HUES48 (cell line): ENCODE measurements at regions not wholly inside any gene's neighbourhood (a gene's known extent, or its start where the extent isn't known, plus 50 kb on each side); places are given as distances from the start of the nearest gene placed in this dataset.
A peak's percentile ranks its signal among the peaks of the same experiment; 100 is the strongest.

Experiments used
- H3K27ac ChIP-seq: one replicate; pipeline ENCODE4 v1.7.0; 2013; ENCODE audit warnings: low read depth, low read length, inconsistent platforms
- H3K27me3 ChIP-seq: 2 replicates; pipeline ENCODE4 v1.6.1; 2013; ENCODE audit warnings: mild to moderate bottlenecking, low read length; ENCODE audit not compliant: control insufficient read depth, insufficient read depth
- H3K36me3 ChIP-seq: 2 replicates; pipeline ENCODE4 v1.6.1; 2013; ENCODE audit warnings: low read length; ENCODE audit not compliant: control insufficient read depth, insufficient read depth
- H3K4me1 ChIP-seq: 2 replicates; pipeline ENCODE4 v1.6.1; 2013; ENCODE audit warnings: mild to moderate bottlenecking, low read length; ENCODE audit not compliant: control insufficient read depth, insufficient read depth
- H3K4me3 ChIP-seq: 2 replicates; pipeline ENCODE4 v1.5.1; 2013; ENCODE audit warnings: mild to moderate bottlenecking, low read depth, low read length
- H3K9ac ChIP-seq: 2 replicates; pipeline ENCODE4 v1.6.1; 2013; ENCODE audit warnings: mild to moderate bottlenecking, low read depth, low read length, moderate library complexity
- H3K9me3 ChIP-seq: 2 replicates; pipeline ENCODE4 v1.6.1; 2013; ENCODE audit warnings: low read length; ENCODE audit not compliant: control insufficient read depth, insufficient read depth

DNA sequence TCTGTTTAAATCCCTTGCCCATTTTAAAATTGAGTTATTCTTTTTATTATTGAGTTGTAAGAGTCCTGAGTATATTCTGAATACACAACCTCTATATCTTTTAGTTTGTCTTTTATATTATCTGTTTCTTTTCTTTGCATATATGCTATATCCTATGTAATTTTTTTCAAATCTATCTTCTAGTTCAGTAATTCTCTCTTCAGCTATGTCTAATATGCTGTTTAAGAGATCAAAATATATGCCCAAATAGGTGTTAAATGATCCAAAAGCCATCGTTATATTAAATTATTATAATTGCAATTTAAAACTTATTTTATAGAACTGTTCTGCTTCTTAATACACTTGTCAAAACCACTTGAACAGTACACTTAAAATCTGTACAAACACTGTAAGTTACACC, 107.4 kb upstream of the TSPAN5 start:
- Histone ChIP-seq H3K4me1 (no peaks in the 10 kb centered on the region), H3K9ac (no peak overlapping the region), H3K36me3 (no peaks in the 10 kb centered on the region), H3K27ac (no peak overlapping the region), H3K27me3 (no peaks in the 10 kb centered on the region), H3K4me3 (no peak overlapping the region), H3K9me3 (peaks cover 11% of the 10 kb centered on the region)

GRCh38 chr4:98758182-98758581, 99.8 kb upstream of the TSPAN5 start:
- Histone ChIP-seq H3K4me3 (no peak overlapping the region), H3K4me1 (no peaks in the 10 kb centered on the region), H3K36me3 (no peaks in the 10 kb centered on the region), H3K9ac (no peak overlapping the region), H3K27me3 (no peaks in the 10 kb centered on the region), H3K9me3 (no peaks in the 10 kb centered on the region), H3K27ac (no peak overlapping the region)

DNA sequence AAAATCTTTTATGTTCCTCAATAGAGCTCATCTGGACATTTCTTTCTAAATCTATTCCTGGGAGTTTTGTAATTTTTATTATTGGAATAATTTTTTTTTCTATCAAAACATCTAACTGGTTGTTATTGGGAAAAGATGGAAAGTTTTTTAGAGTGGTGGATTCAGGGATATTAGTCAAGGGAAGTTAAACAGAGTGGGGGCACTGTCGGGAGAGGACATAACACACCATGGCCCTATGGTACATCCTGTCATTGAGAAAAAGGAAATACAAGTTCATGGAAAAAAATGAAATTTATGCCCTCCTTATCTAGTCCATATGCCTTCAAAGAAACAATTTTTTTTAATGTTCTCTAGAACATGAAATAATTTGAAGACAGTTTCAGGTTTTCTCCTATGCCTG, 96.3 kb upstream of the TSPAN5 start:
- H3K27me3 ChIP-seq: no peaks in the 10 kb centered on the region
- H3K9ac ChIP-seq: no peak overlapping the region
- H3K4me1 ChIP-seq: no peaks in the 10 kb centered on the region
- H3K27ac ChIP-seq: no peak overlapping the region
- no peaks in the 10 kb centered on the region for H3K9me3 ChIP-seq
- no peaks in the 10 kb centered on the region for H3K36me3 ChIP-seq
- H3K4me3 ChIP-seq: no peak overlapping the region

DNA sequence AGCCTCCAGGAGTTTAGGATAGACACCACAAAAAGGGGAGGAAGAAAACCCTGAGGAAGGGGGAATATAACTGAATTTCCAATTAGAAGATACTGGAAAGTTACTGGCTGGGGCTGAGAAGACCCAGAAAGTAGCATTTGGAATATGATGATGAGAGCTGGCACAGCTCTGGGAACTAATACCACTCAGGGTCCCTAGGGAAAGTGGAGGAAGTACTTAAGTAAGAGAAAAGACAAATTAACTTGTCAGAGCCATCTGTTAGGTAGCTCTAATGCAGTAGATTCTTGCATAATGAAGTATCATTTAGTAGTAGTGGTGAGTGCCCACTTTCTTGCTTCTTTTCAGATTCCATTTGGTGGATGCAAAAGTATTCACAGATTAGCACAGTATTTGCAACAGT, 90.8 kb upstream of the TSPAN5 start:
- Histone ChIP-seq H3K36me3 (no peaks in the 10 kb centered on the region), H3K9ac (no peak overlapping the region), H3K4me3 (no peak overlapping the region), H3K27ac (no peak overlapping the region), H3K27me3 (no peaks in the 10 kb centered on the region), H3K9me3 (no peaks in the 10 kb centered on the region), H3K4me1 (peaks cover 2% of the 10 kb centered on the region; the same call in 1 of the 2 replicates)

DNA sequence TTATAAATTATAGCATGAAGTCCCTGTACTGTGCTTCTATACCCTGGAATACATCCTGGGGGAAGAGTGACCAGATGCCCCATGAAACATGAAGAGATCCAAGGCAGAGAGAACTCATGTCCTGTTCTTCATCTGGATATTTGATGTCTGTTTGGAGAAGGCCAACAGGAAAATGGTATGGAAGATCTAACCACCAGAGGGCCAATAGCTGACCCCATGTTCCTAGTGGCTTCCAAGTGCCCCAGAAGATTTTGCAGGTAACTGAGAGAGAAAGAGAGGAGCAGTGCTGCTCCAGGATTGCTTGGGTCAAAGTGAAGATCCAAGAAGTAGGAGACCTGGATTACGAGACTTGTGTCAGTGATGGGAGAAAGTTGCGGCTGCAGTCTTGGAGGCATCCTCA, 90.2 kb upstream of the TSPAN5 start:
- no peaks in the 10 kb centered on the region for H3K27me3 ChIP-seq
- H3K9me3 ChIP-seq: no peaks in the 10 kb centered on the region
- H3K4me1 ChIP-seq: peaks cover 2% of the 10 kb centered on the region; the same call in 1 of the 2 replicates
- no peak overlapping the region for H3K4me3 ChIP-seq
- H3K27ac ChIP-seq: no peak overlapping the region
- no peaks in the 10 kb centered on the region for H3K36me3 ChIP-seq
- no peak overlapping the region for H3K9ac ChIP-seq

DNA sequence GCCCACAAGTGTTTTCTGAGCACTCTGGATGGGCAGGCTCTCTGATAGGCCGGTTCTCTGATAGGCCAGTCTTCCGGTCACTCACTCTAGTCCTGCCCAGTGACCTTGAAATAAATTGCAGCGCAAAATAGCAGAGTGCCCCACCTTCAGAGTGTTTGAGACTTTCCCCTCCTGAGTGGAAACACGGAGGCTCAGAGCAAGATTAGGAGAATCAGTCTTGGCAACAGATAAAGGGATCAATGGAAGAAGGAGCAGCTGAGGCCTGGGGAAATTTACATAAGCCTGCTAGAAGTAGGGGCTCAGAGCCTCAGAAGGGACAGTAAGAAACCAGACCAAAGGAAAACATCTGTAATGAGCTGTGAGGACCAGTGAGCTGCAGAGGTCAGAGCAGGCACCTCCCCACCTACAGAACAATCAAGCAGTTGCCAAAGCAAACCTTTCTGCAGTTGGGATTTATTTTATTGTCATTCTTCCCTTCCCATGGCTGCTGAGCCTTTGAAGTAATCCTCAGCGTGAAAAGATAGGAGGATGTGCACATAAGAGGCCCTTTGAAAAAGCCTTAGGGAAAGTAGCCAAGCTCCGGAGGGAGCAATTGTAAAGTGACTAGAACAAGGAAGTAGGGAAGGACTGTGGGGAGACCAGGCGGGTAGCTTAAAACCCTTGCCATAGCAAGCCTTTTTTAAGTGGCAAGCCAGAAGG, 89.1 kb upstream of the TSPAN5 start:
- peak overlapping the region; percentile 82 for H3K27ac ChIP-seq
- no peak overlapping the region for H3K4me3 ChIP-seq
- H3K9ac ChIP-seq: no peak overlapping the region
- H3K27me3 ChIP-seq: no peaks in the 10 kb centered on the region
- H3K9me3 ChIP-seq: no peaks in the 10 kb centered on the region
- peaks cover 2% of the 10 kb centered on the region; the same call in 1 of the 2 replicates for H3K4me1 ChIP-seq
- no peaks in the 10 kb centered on the region for H3K36me3 ChIP-seq

DNA sequence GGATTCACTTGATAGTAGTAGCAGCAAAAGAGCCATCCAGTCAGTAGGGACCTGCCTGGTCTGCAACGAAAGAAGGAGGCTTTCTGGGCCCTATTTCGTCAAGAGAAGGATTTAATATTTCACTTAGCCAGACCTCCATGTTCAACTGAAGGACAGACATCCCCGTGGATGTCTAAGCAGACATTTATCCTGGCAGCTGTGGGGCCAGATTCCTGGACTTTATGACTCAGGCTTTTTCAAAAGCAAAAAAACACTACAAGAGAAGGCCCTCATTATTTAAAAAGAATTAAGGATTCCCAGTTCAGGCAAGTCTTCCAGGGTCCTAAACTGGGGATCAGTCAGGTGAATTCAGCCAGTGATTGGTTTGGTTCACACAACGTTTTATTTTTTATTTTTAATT, 88.5 kb upstream of the TSPAN5 start:
- Histone ChIP-seq H3K4me3 (no peak overlapping the region), H3K9me3 (no peaks in the 10 kb centered on the region), H3K9ac (no peak overlapping the region), H3K27ac (peak overlapping the region; percentile 82), H3K27me3 (no peaks in the 10 kb centered on the region), H3K36me3 (no peaks in the 10 kb centered on the region), H3K4me1 (peaks cover 2% of the 10 kb centered on the region; the same call in 1 of the 2 replicates)

- Histone ChIP-seq H3K36me3 (no peaks in the 10 kb centered on the region), H3K27ac (peak overlapping the region; percentile 82), H3K9me3 (no peaks in the 10 kb centered on the region), H3K4me1 (peaks cover 2% of the 10 kb centered on the region; the same call in 1 of the 2 replicates), H3K4me3 (no peak overlapping the region), H3K27me3 (no peaks in the 10 kb centered on the region), H3K9ac (no peak overlapping the region)
Measured at GRCh38 chr4:98746530-98746929, 88.1 kb upstream of the TSPAN5 start.

DNA sequence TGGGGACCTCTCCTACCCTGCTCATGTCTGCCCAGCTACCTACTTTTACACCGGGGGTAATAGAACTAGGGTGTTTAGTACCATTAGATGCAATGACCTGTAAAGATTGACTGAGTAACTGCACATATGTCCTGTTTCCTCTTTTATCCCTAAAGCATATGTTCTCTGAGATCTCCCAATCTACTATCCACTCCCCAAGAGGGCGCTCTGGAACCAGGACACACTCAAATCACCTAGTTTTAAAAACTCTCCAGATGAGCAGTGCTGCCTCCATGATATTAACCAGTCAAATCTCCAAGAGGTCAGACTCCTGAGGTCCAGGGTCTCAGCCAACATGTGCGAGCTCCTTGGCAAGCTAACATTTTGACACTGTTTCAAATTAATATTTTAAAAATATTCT, 87.0 kb upstream of the TSPAN5 start:
- no peaks in the 10 kb centered on the region for H3K9me3 ChIP-seq
- H3K4me1 ChIP-seq: peaks cover 2% of the 10 kb centered on the region; the same call in 1 of the 2 replicates

DNA sequence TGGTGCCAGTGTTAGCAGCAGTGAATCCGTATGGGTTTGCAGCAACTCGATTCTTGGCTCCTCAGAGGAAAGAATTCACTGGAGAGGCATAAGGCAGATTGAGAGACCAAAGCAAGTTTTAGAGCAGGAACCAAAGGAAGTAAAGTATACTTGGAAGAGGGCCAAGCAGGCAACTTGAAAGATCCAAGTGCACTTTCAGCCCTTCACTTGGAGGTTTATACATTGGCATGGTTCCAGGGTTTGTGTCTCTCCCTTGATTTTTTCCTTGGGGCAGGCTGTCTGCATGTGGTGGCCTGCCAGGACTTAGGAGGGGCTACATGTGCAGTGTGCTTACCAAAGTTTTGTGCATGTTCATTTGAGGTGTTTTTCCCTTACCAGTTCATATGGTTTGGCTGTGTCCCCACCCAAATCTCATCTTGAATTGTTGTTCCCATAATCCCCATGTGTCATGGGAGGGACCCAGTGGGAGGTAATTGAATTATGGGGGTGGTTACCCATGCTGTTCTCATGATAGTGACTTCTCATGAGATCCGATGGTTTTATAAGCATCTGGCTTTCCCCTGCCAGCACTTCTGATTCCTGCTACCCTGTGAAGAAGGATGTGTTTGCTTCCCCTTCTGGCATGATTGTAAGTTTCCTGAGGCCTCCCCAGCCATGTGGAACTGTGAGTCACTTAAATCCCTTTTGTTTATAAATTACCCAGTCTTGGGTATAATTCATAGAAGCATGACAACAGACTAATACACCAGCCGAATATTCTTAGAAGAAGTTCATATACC, 86.2 kb upstream of the TSPAN5 start:
- Histone ChIP-seq H3K27me3 (no peaks in the 10 kb centered on the region), H3K4me3 (no peak overlapping the region), H3K27ac (no peak overlapping the region), H3K36me3 (no peaks in the 10 kb centered on the region), H3K9ac (no peak overlapping the region), H3K4me1 (peaks cover 2% of the 10 kb centered on the region; the same call in 1 of the 2 replicates), H3K9me3 (no peaks in the 10 kb centered on the region)

More for the DNA sequence above, 87.0 kb upstream of the TSPAN5 start:
- Histone ChIP-seq H3K27me3 (no peaks in the 10 kb centered on the region), H3K36me3 (no peaks in the 10 kb centered on the region), H3K4me3 (no peak overlapping the region), H3K27ac (no peak overlapping the region), H3K9ac (no peak overlapping the region)

GRCh38 chr4:98741952-98742351, 83.5 kb upstream of the TSPAN5 start:
- Histone ChIP-seq H3K4me3 (no peak overlapping the region), H3K4me1 (no peaks in the 10 kb centered on the region), H3K27ac (no peak overlapping the region), H3K36me3 (no peaks in the 10 kb centered on the region), H3K27me3 (no peaks in the 10 kb centered on the region), H3K9me3 (peaks cover 3% of the 10 kb centered on the region; the same call in 1 of the 2 replicates), H3K9ac (no peak overlapping the region)
